HG03280 (cell line): ENCODE measurements at regions not wholly inside any gene's neighbourhood (a gene's known extent, or its start where the extent isn't known, plus 50 kb on each side); places are given as distances from the start of the nearest gene placed in this dataset.

Experiments
- ATAC-seq: cut with Tn5 transposase; IDR thresholded peaks from one replicate; pipeline ENCODE4 v1.9.1; 2021; ENCODE audit warnings: mild to moderate bottlenecking, moderate library complexity; ENCODE audit not compliant: unreplicated experiment

DNA sequence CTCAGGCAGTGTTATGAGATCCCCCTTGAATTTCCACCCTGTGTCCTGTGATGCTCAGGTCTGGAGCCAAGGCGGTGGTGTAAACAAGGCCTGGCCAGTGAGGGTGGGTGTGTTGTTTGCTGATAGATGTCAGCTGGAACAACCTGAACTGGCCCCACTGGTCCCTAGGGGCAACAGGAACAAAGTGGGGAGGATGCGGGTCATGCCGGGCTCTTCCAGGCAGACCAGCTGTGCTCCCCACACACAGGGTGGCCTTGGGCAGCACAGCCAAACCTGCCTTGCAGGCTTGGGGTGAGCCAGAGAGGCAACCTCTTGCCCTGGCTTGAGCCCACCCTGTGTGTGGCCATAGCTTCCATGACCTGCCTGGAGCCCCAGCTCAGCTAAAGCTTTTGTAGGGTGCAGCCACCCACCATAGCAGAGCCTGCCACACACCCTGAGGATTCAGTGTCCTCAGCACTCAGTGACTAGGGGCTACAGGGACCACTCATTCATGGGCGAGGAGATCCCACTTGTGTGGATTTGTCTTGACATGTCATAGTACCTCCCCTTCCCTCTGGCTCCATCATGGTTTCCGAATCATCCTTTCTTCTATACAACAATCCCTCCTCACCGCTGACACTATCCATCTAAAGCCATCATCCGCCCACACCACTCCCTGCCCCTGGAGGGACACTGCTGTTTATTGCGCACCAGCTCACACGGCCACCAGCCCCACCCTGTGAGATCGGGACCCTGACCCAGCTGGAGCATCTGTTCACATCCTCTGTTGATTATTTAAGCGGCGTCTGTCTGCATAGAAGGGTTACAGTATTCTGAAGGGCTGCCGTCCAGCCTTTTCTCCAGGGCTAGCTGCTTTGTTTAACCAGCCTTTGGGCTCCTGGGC, 268.8 kb downstream of the CYP26B1 start:
- no peak for ATAC-seq

DNA sequence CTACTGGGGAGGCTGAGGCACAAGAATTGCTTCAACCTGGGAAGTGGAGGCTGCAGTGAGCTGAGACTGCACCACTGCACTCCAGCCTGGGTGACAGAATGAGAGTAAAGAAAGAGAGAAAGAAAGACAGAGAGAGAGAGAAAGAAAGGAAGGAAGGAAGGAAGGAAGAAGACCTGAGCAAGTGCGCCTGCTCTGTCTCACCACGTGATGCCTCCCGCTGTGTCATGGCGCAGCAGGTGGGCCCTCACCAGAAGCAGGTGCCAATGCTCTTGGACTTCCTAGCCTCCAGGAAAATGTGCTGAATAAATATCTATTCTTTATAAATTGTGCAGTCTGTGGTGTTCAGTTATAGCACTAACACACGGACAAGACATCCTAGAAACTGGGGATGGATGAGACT, 270.0 kb downstream of the CYP26B1 start:
- ATAC-seq: no peak

DNA sequence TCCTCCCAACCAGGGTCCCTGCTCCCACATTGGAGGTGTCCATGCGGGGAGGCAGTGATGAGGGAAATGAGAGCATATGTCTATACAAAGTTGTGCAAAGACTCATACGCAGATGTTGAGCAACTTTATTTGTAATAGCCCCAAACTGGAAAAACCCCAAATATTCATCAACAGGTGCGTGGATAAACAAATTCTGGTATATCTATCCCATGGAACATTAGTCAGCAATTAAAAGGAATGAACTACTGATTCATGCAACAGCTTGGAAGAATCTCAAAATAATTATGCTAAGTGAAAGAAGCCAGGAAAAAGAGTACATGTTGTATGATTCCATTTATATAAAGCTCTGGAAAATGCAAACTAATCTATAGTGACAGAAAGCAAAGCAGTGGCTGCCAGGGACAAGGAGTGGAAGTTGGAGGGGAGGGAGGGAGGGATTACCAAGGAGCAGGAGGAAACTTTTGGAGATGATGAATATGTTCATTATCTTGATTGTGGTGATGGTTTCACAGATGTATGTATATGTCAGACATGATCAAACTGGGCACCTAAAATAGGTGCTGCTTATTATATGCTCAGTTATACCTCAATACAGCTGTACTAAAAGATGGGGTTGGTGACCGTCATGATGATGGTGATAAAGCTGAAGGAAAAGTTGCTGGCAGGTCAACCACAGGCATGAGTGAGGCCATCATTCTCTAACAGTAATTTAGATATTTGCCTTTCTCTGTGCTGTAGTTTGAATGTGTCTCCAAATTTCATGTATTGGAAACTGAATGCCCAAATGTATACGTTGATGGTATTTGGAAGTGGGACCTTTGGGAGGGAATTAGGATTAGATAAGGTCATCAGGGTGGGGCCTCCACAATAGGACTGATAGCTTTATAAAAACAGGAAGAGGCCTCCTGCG, 270.9 kb downstream of the CYP26B1 start:
- no peak for ATAC-seq

DNA sequence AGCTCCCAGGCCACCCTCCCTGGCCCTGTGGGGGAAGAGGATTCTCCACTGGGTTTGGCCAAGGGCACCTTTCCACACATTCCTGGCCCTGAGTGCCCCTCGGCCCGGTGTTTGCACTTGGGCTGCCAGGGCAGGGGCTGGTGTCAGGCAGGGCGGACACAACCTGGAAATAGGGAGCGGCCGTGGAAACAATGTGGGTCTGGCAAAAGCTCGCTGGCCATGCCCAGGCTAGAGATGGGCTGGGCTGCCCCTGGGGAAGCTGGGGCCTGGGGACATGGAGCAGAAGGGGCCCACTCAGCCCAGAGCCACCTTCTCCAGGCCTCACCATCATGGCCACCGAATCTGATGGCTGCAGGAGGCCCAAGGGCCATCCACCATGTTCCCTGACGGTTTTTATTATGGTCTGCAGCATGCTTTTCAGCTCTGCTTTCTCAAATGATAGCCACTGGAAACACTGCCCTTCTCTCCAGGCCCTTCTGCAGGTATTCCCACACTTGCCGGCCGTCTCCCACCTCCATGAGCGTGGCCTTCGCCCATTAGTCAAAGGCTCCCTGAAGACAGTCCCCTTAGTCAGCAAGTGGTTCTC, 275.1 kb downstream of the CYP26B1 start:
- no peak for ATAC-seq

DNA sequence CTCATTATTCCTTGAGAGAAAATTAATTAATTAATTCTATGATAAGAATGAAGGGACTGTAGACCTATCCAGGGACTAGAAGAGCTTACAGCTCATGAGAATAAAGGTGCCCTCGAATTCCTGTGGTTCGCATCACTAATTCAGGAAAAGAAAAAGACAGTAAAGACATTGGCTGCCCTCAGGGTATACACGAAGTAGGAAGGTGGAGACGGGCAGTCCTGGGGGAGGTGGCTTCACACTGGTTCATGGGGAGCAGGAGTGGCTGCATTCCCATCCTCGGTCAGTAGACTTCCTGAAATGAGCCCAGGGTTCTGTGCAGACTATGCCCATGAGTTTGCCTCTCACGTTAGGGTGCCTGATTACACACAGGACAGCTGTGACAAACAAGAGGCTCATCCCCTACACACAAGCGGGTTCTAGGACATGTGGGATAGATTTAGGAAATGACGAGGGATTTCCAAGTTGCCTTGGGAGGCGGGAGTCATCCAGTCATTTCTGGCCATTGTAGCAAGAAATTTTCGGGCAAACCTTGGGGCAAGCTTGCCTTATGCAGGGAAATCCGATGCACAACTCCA, 282.2 kb downstream of the CYP26B1 start:
- ATAC-seq: no peak

DNA sequence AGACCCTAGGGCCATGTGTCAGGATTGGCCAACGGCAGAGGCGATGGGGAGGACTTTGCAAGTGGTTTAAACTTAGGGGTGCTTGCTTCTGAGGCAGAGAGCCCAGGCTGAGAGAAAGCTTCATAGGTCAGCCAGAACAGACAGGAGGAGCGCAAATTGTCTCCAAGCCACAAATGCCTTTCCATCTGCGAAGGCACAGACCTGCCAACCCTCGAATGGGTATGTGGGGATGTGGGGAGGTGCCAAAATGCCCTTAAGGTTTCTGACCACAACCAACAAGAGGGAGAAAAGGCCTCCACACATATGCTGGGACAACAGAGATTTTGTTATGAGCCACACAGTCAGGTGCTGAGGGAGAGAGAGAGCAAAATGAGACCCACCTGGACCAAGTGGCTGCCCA, 283.6 kb downstream of the CYP26B1 start:
- no peak for ATAC-seq

DNA sequence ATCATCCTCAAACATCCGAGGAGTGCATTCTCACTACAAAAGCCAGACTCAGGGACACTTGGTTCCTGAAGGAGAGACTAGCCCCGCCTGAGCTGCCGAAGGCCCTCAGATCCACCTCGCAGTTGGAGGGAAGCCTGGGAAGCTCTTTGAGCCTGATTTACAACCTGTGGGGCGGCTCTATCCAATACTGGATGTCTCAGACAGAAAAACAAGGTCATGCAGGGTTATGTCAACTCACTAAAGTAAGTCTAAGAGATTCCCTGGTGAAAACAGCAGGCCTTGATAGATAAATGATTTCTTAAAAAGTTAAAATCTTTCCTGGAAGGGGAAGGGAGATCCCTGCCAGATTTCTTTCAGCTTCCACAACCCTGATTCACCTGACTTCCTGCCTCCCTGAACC, 284.3 kb downstream of the CYP26B1 start:
- no peak for ATAC-seq

DNA sequence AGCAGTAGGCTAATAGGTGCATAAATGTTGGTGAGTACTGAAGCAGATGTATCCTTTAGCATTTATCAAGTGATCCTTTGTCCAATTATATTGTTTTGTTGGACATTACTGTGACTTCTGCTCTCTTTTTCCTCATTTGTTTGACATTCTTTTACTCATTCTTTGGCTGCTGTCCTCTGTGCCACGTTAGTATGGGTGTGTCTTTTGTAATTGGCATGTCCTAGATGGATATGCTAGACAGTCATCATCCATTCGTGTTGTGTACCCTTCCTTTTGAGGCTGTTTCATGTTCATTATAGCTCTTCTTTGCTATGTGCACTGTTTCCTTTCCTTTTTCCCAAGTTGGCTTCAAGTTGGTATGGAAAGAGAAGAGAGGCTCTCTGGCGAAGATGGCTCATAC, 284.7 kb downstream of the CYP26B1 start:
- no peak for ATAC-seq

DNA sequence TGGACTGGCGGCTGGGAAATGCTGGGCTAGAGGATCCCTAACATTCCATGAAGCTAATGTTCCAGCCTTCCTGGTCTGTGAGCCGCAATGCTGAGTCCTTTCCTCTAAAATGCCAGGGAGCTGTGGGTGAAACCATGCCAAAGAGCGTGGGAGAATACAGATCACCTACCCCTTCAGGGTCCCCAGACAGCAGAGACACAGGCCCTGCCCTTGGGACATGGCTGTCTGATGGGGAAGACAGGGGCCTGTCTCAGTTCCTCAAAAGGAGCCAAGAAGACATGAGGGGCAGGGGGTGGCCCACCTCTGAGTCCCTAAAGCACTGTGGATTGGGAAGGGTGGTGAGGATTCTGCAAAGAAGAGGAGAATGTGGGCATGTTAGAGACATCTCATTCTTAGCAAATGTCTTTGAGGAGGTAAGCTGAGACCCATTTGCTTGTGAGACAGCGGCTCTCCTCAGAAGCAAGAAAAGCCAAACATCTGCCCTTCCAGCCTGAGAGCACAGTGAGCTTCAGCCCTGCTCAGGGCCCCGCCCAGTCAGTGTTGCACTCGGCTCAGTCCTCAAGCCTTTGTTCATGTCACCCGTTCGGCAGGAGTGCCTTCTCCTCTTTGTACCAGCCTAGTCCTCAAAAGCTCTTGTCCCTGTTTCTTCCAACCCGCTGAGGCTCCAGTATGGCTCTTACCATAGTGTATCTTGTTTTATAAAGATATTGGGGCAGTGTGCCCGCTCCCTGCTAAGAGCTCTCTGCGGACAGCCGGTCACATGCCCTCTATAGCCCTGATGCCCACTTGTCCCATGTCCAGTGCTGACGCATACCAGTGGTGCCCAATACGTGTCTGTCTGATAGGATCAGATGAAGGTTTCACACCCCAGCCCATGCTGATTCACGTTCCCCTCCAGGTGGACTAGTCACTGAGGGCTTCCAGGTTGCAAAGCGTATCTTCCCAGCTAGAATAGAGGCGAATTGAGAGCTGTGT, 286.2 kb downstream of the CYP26B1 start:
- no peak for ATAC-seq

DNA sequence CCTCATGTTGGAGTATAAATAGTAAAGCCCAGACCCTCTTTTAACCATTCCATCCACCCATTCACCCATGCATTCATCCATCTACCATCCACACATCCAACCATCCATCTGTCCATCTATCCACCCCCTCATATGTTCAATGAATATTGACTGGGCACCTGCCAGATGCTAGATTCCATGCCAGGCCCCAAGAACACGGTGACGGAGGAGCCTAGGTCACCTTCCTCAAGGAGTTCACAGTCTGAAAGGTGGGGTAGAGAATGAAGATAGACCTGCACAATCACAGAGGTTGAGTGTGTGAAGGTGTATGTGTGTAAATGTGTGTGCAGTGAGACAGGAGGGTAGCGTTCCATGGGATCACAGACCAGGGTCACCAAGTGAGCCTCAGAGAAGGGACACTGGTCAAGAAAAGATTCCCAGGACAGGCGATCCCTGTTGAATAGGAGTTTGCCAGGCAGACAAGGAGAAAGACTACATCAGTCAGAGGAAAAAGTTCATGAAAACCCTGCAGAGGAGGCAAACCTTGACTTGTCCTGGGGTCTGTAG, 287.2 kb downstream of the CYP26B1 start:
- ATAC-seq: no peak

DNA sequence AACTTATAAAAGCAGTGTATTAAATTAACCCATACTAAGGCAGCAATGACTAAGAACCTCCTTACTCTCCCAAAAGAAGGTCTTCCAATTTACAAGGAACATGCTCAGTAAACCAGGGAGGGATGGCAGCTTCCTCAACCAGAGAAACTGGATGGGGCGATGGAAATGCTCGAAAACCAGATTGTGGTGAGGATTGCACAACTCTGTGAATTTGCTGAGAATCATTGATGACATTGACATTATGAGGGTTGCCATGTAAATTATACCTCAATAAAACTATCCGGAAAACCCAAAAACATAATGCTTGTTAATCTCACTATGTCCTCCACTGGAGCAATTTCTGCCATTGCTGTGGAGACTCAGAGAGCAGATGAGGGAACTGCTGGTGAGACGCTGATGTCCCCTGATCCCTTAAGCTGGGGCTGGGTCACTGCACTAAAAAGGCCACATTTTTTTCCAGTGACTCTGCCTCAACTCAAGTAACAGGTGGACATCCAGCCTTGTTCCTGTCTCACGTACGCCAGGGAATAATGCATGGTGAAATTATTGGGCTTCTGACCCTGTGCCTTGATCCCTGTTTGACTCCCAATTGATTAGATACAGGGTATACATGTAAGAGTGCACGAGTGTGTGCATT, 288.3 kb downstream of the CYP26B1 start:
- ATAC-seq: no peak

DNA sequence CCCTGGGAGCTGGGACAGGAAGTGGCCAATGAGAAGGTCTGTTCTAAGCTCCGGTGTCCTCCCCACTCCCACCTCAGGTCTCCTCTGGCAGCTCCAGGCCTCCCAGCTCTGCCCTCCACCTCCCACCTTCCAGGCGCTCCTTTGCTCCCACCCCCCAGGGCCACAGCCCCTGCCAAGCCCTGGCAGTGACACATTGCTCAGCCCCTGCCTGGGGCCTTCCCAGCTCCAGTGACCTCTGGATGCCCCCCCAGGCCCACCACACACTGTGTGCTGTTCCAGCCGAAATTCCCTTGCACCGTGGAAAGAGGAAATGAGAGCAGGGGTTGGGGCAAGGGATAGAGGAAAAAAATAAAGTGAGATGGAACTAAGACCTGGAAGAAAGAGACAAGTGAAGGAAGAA, 289.6 kb downstream of the CYP26B1 start:
- no peak for ATAC-seq

DNA sequence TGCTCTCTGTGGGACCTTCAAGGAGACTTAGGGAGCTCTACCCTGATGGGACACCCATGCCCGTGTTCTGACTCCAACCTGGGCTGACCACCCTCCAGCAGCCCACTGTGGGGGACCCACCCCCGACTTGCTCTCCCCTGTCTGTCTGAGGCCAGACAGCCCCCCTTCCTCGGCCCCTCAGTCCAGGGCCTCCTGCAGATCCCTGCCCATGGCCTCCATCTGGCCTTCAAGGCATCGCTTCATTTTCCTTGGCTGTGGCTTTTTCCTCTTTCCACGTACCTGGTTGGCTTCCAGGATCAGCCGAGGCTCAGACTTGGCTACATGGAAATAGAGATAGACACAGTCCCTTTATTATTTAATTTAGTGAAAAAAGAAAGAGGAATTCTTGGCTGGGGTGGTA, 290.0 kb downstream of the CYP26B1 start:
- ATAC-seq: no peak

DNA sequence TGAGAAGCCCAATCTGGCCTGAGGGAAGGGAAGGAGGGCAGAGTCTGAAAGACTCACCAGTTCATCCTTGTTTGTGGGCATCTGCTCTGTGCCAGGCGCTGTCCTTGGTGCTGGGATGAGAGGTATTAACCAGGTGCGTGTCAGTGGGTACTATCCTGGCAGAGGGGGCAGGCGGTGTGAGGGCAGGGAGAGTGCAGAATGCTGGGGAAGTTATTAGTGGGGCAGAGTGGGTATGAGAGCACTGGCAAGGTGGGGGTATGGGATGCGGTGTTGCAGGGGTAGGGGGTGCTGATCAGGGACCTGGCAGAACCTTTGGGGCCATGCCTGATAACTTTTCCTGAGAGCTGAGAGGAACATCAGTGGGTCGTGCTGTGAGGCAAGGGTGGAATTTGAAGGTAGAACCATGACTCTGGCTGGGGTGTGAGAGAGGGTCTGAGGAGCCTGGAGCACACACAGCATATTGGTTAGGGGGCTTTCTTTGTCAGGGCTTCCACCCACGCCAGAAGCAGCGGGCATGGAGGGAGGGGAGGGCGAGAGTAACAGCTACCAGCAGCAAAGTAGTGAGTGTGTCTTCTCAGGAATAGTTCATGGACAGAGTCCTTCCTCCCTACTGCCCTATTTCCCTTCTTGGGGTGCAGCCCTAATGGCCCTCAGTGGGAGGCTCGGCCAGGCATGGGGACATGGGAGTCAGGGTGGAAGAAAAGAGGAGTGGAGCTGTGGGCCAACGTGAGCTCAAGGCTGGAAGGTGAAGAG, 290.7 kb downstream of the CYP26B1 start:
- ATAC-seq: no peak

DNA sequence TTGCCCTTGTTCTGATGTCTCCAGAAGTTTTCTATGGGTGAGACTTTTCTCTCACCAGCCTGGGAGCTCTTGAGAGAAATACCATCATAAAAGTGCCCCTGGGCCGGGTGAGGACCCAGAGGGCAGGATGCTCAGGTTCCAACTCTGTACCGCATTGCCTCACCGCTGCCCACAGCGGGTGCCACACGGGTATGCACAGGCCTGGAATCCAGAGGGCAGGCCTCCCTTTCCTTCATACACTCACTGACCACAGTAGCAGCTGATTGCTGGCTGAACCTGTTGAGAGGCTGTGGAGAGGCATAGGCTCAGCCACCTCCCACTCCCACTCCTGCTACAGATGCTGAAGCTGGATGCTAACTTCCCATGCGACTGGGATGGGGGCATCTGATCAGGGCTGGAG, 293.8 kb downstream of the CYP26B1 start:
- no peak for ATAC-seq

DNA sequence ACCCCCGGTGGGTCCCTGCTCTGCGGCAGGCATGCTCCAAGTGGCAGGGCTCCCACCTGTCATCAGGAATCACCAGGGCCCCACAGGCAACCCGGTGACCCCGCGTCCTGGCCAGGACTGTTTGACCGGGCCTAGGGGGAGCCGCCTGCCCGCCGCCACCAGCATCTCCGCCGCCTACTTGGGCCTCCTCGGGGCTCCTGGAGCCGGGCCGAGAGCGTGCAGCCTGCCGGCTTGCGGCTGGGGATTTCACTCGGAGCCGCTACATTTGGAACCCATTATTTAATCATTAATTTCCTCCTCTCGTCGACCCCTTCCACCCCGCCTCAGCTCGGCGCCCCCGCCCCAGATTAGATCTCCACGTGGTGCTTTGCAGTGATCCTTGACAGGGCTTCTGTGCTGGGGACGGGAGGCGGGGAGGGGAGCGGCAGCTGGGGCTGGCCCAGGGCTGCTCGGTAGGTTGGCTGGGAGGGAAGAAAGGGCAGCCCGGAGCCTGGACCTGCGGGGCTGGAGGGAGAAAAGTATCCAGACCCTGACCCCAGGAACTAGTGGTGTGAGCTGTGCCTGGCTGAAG, 295.4 kb downstream of the CYP26B1 start:
- ATAC-seq: no peak

DNA sequence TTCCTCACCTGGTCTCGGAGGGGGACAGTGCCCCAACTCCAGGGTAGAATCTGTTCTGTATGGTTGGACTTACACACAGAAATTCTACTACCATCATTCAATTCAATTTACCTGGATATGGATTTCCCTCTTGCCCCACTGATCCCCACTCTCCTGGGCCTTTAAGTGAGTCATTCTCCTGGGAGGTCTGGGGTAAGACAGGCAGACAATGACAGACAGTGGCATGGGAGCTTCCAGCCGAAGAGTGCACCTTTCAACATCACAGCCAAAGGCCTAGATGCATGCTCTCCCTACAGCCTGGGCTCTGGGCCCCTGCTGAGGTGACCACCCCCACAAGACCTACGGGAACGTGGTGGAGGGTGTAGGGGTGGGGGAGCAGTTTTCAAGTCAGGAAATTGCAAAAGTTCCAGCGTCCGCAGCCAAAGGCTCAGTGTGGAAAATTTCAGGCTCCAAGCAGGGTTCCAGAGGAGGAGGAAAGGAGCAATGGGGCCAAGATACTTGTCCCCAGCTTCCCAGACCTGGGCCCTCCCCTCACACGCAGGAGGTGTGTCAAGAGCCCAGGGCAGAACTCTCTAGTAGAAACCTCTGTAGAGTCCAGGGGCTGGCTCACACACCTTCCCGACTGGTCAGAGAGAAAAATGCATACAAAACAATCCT, 296.4 kb downstream of the CYP26B1 start:
- no peak for ATAC-seq

DNA sequence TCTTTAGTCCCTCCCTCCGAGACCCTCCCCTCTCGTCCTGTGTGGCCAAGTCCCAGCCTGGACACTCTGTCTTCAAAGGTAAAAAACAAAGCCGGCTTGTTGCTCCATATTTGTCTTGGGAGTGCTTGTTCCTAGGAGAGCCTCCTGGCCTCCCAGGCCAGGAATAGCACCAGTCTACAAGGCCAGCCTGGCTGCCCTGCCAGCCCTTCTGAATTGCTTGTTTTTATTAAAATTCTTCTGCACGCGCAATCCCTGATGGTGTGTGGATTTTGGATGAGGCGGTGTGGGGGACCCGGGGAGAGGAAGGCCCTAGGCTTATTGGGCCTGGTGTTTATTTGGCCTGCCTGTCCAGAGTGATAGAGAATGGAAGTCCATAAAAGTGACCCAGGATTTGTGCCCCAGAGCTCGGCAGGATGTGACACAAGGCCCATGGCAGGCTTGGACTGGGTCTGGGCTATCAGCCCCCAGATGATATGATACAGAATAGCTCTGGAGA, 297.3 kb downstream of the CYP26B1 start:
- ATAC-seq: no peak
